Common myeloid progenitor, CD34-positive (primary cell): ENCODE measurements at regions not wholly inside any gene's neighbourhood (a gene's known extent, or its start where the extent isn't known, plus 50 kb on each side); places are given as distances from the start of the nearest gene placed in this dataset.
"Not testable (repeated sequence)": the region's sequence is repeated elsewhere in the genome, so short reads cannot be mapped to it uniquely, and the experiment has no call there.

Source experiments
- CTCF ChIA-PET: fragments of 350-600 bp; sonication (Branson Sonifier 250); formaldehyde crosslinking; loops from one replicate; lab custom pipeline; 2021; ENCODE audit warnings: antibody characterized with exemption; lab: Charles Lee
- POLR2A ChIA-PET: fragments of 350-600 bp; sonication (Branson Sonifier 250); formaldehyde crosslinking; loops from one replicate; lab custom pipeline; 2021; ENCODE audit warnings: antibody characterized with exemption; lab: Charles Lee
- DNase-seq, 3 donors: peaks; one replicate each; pipeline versions ENCODE4 v3.0.0 to v3.0.0-alpha.2; 2013
- H3K27ac ChIP-seq, 2 experiments: 1 replicate in 1 of 2; 2 replicates in 1 of 2; pipeline ENCODE4 v1.7.0; 2013; ENCODE audit warnings: inconsistent platforms in 2 of 2, low read length in 2 of 2, mild to moderate bottlenecking in 2 of 2, low read depth in 1 of 2, moderate library complexity in 1 of 2; ENCODE audit not compliant: severe bottlenecking in 2 of 2, insufficient read depth in 1 of 2, poor library complexity in 1 of 2
- H3K27me3 ChIP-seq, 5 experiments: replicated peaks in 2 of 5; 1 replicate in 3 of 5; 2 replicates in 2 of 5; pipeline versions ENCODE4 v1.6.1 to v1.7.0; 2013; ENCODE audit warnings: low read length in 4 of 5, mild to moderate bottlenecking in 2 of 5, moderate library complexity in 2 of 5, inconsistent platforms in 1 of 5; ENCODE audit not compliant: insufficient read depth in 5 of 5, control insufficient read depth in 4 of 5
- H3K36me3 ChIP-seq, 4 experiments: 1 replicate in 2 of 4; 2 replicates in 2 of 4; pipeline versions ENCODE4 v1.6.1 to v1.7.0; 2013; ENCODE audit warnings: low read length in 3 of 4, control low read depth in 1 of 4, mild to moderate bottlenecking in 1 of 4; ENCODE audit not compliant: control insufficient read depth in 4 of 4, insufficient read depth in 4 of 4
- H3K4me1 ChIP-seq, 4 experiments: 1 replicate in 3 of 4; 2 replicates in 1 of 4; pipeline versions ENCODE4 v1.6.1 to v1.7.1; 2013; ENCODE audit warnings: low read length in 3 of 4, mild to moderate bottlenecking in 3 of 4, control low read depth in 1 of 4, inconsistent platforms in 1 of 4, moderate library complexity in 1 of 4; ENCODE audit not compliant: control insufficient read depth in 4 of 4, insufficient read depth in 4 of 4; ENCODE audit errors: control extremely low read depth in 1 of 4
- H3K4me3 ChIP-seq, 7 experiments: 1 replicate in 4 of 7; 2 replicates in 3 of 7; pipeline versions ENCODE4 v1.5.1 to v1.7.0; 2013; ENCODE audit warnings: mild to moderate bottlenecking in 7 of 7, low read length in 6 of 7, moderate library complexity in 6 of 7, inconsistent platforms in 2 of 7, low read depth in 2 of 7, control low read depth in 1 of 7; ENCODE audit not compliant: insufficient read depth in 4 of 7, control insufficient read depth in 1 of 7; ENCODE audit errors: extremely low read depth in 1 of 7
- H3K9me3 ChIP-seq, 5 experiments: 1 replicate in 4 of 5; 2 replicates in 1 of 5; pipeline versions ENCODE4 v1.6.1 to v1.7.1; 2013; ENCODE audit warnings: low read length in 4 of 5, mild to moderate bottlenecking in 2 of 5, inconsistent platforms in 1 of 5, low read depth in 1 of 5, moderate library complexity in 1 of 5; ENCODE audit not compliant: control insufficient read depth in 4 of 5, insufficient read depth in 2 of 5; ENCODE audit errors: control extremely low read depth in 1 of 5
- WGBS: methylation state at CpG from one replicate; pipeline ENCODE4 v1.1.5; 2013; ENCODE audit not compliant: insufficient coverage; 5-methylcytosine and 5-hydroxymethylcytosine counted together

GRCh38 chr21:34279883-34280282 is 83.9 kb upstream of the KCNE2 start:
- no peaks in the 10 kb centered on the region for H3K36me3 ChIP-seq
- POLR2A ChIA-PET = no interaction called here
- no peak overlapping the region for H3K27ac ChIP-seq
- H3K4me1 ChIP-seq = no peaks in the 10 kb centered on the region
- CTCF ChIA-PET = interaction anchor here (1.2 kb wide), 1 partner anchor 356 kb away, joined by 5 read pairs; no protein-coding TSS in a partner anchor
- peaks cover 0 to 2% (median 0%) of the 10 kb centered on the region in 5 experiments for H3K27me3 ChIP-seq
- 100% methylated on average over 1 of the region's 3 CpGs for WGBS
- DNase-seq = no peak
- no peak overlapping the region for H3K4me3 ChIP-seq
- peaks cover 0 to 7% (median 3%) of the 10 kb centered on the region in 5 experiments for H3K9me3 ChIP-seq

- ChIA-PET POLR2A (no interaction called here), CTCF (no interaction called here)
- peaks cover 0 to 7% (median 6%) of the 10 kb centered on the region in 5 experiments for H3K9me3 ChIP-seq
- peaks cover 0 to 2% (median 0%) of the 10 kb centered on the region in 5 experiments for H3K27me3 ChIP-seq
- WGBS = 95% methylated on average over 4 of the region's 6 CpGs
- no peak overlapping the region for H3K27ac ChIP-seq
- no peaks in the 10 kb centered on the region for H3K4me1 ChIP-seq
- no peaks in the 10 kb centered on the region for H3K36me3 ChIP-seq
- no peak for DNase-seq
- H3K4me3 ChIP-seq = no peak overlapping the region
These were observed 83.4 kb upstream of the KCNE2 start for GRCh38 chr21:34280389-34280795.

GRCh38 chr21:34280959-34281358 is 82.8 kb upstream of the KCNE2 start:
- Histone ChIP-seq H3K27ac (no peak overlapping the region), H3K9me3 (peaks cover 0 to 11% (median 7%) of the 10 kb centered on the region in 5 experiments), H3K36me3 (no peaks in the 10 kb centered on the region), H3K27me3 (peaks cover 0 to 2% (median 0%) of the 10 kb centered on the region in 5 experiments), H3K4me3 (no peak overlapping the region), H3K4me1 (no peaks in the 10 kb centered on the region)
- POLR2A ChIA-PET = no interaction called here
- WGBS = 94% methylated on average over 9 of the region's 9 CpGs
- CTCF ChIA-PET = no interaction called here
- DNase-seq = no peak

- H3K36me3 ChIP-seq = no peaks in the 10 kb centered on the region
- 75% methylated on average over 3 of the region's 4 CpGs for WGBS
- H3K4me3 ChIP-seq = no peak overlapping the region
- H3K27ac ChIP-seq = no peak overlapping the region
- POLR2A ChIA-PET = no interaction called here
- CTCF ChIA-PET = interaction anchor here (1.2 kb wide), 1 partner anchor 480 kb away, joined by 3 read pairs; no protein-coding TSS in a partner anchor
- H3K9me3 ChIP-seq = peaks cover 0 to 20% (median 7%) of the 10 kb centered on the region in 5 experiments
- H3K4me1 ChIP-seq = no peaks in the 10 kb centered on the region
- H3K27me3 ChIP-seq = peaks cover 0 to 2% (median 0%) of the 10 kb centered on the region in 5 experiments
- no peak for DNase-seq
These were observed 81.6 kb upstream of the KCNE2 start for GRCh38 chr21:34282223-34282622.

GRCh38 chr21:34284666-34285065 is 79.1 kb upstream of the KCNE2 start:
- Histone ChIP-seq H3K27ac (no peak overlapping the region), H3K4me3 (peak overlapping the region in 1 of 7 experiments; percentile 5), H3K9me3 (peaks cover 2 to 31% (median 7%) of the 10 kb centered on the region in 5 experiments), H3K36me3 (no peaks in the 10 kb centered on the region), H3K4me1 (no peaks in the 10 kb centered on the region), H3K27me3 (peaks cover 0 to 2% (median 0%) of the 10 kb centered on the region in 5 experiments)
- ChIA-PET CTCF (no interaction called here), POLR2A (no interaction called here)
- WGBS = 98% methylated on average over 4 of the region's 4 CpGs
- DNase-seq = no peak

DNA sequence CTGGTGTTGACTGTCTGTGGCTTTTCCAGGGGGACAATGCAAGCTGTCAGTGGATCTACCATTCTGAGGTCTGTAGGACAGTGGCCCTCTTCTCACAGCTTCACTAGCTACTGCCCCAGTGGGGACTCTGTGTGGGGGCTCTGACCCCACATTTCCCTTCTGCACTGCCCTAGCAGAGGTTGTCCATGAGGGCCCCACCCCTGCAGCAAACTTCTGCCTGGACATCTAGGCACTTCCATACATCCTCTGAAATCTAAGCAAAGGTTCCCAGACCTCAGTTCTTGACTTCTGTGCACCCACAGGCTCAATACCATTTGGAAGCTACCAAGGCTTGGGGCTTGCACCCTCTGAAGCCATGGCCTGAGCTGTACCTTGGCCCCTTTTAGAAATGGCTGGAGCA is 75.8 kb upstream of the KCNE2 start:
- POLR2A ChIA-PET, CTCF ChIA-PET, DNase-seq, H3K4me3 ChIP-seq, H3K27ac ChIP-seq, H3K4me1 ChIP-seq, H3K36me3 ChIP-seq, H3K27me3 ChIP-seq: not testable (repeated sequence)
- peaks cover 2 to 29% (median 7%) of the 10 kb centered on the region in 5 experiments for H3K9me3 ChIP-seq

DNA sequence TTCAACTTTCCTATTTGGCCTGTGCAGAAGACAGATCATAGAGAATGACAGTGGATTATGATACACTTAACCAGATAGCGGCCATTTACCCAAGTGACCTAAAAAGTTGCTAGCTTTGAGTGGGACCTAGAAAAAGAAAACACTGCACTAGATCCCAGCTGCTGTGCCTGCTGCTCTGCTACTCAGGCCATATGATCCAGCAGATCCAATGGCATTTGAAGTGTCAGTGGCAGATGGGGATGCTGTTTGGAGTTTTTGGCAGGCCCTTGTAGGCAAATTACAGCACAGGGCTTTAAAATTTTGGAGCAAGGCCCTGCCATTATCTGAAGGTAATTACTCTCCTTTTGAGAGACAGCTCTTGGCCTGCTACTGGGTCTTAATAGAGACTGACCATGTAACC is 74.0 kb upstream of the KCNE2 start:
- no peaks in the 10 kb centered on the region for H3K4me1 ChIP-seq
- H3K36me3 ChIP-seq = no peaks in the 10 kb centered on the region
- no peak overlapping the region for H3K27ac ChIP-seq
- DNase-seq = no peak
- CTCF ChIA-PET = no interaction called here
- POLR2A ChIA-PET = no interaction called here
- WGBS = 100% methylated on average over 1 of the region's 1 CpG
- H3K4me3 ChIP-seq = no peak overlapping the region
- H3K27me3 ChIP-seq = peaks cover 0 to 2% (median 0%) of the 10 kb centered on the region in 5 experiments
- peaks cover 0 to 27% (median 3%) of the 10 kb centered on the region in 5 experiments for H3K9me3 ChIP-seq
